GM18861 (cell line): ENCODE measurements at regions not wholly inside any gene's neighbourhood (a gene's known extent, or its start where the extent isn't known, plus 50 kb on each side); places are given as distances from the start of the nearest gene placed in this dataset.
"Not testable (repeated sequence)": the region's sequence is repeated elsewhere in the genome, so short reads cannot be mapped to it uniquely, and the experiment has no call there.

Source experiments
- ATAC-seq: cut with Tn5 transposase; IDR thresholded peaks from one replicate; pipeline ENCODE4 v1.9.1; 2021; ENCODE audit not compliant: unreplicated experiment

DNA sequence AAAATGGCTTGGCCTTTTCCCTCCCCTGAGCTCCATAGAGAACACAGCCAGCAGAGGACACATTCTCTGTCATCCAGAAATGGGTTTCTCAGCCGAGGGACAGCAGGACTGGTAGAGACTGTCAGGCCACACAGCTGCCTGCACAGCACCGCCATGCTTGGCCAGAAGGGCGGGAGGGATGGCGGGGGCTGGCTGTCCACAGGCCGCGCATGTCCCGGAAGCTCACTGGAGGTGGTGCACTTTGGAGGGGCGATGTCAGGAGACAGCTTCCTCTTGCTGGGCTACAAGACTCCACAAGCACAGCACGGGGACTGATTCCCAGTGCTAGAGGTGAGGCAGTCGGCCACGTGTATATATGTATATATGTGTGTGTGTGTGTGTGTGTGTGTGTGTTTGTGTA is 125.3 kb downstream of the GOLGA6L4 start:
- not testable (repeated sequence) for ATAC-seq

- not testable (repeated sequence) for ATAC-seq
Observed at GRCh38 chr15:84384421-84384820, 148.8 kb downstream of the GOLGA6L4 start.

DNA sequence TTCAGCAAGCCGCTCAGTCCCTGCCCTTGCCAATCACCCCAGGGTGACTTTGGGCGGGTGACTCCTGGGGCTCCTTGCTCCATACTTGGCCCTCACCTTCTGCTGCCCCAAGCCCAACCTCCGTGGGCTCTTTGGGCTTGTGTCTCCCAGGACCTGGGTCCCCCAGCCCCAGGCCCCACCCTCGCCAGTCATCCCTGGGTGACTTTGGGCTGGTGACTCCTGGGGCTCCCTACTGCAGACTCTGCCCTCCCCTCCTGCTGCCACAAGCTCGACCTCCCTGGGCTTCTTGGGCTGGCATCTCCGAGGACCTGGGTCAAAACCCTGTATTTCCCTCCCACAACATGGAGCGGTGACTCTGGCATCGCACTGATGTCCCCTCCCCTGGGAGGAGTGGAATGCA is 151.5 kb downstream of the GOLGA6L4 start:
- ATAC-seq, result no peak

- ATAC-seq, result not testable (repeated sequence)
Observed at GRCh38 chr15:84388201-84388600, 152.6 kb downstream of the GOLGA6L4 start.

- ATAC-seq, result not testable (repeated sequence)
Observed at GRCh38 chr15:84388638-84389037, 153.1 kb downstream of the GOLGA6L4 start.

- ATAC-seq, result not testable (repeated sequence)
Observed at GRCh38 chr15:84390324-84390723, 154.8 kb downstream of the GOLGA6L4 start.

DNA sequence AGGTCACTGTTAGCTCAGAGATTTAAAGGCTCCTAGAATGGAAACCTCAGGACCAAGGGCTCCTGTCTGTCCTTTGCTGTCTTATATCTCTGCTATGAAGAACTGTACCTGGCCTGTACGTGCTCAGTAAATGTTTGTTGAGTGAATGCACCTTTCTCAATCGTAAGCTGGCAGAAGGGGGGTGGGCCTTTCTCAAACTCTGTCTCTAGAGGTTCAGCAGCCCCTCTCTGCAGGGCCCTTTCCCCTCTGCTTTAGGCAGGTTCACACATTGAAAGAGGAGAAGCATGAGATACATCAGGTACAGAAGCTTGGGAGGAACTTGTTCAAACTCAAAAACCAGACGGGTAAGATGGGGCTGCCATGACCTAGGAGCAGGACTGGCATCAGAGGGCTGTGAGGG is 155.6 kb downstream of the GOLGA6L4 start:
- no peak for ATAC-seq

- ATAC-seq, result not testable (repeated sequence)
Observed at GRCh38 chr15:84392020-84392419, 156.4 kb downstream of the GOLGA6L4 start.

DNA sequence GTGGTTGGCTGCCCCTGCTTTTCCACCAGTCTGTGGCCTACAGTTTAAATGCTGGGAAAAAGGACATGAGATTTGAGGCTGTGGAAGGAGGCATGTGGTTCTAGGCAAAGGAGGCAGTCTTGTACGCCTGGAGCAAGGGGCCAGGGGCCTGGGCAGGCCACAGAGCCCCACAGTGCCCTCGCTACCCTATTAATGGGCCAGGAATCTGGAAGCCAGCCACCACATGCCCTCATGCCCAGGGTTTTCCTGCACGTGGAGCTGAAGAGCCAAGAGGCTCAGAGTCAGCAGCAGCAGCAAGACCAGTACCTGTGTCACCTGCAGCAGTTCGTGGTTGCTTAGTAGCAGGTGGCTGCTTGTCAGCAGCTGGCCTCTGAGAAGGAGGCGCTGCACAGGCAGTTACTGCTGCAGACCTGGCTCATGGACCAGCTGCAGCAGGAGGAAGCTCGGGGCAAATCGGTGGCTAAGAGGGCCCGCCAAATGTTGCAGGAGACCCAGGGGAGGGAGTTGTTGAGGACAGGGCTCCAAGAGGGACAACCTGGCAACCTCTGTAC is 157.9 kb downstream of the GOLGA6L4 start:
- not testable (repeated sequence) for ATAC-seq

GRCh38 chr15:84393966-84394365 is 158.4 kb downstream of the GOLGA6L4 start:
- not testable (repeated sequence) for ATAC-seq

- ATAC-seq, result not testable (repeated sequence)
Observed at GRCh38 chr15:84395384-84395783, 159.8 kb downstream of the GOLGA6L4 start.

DNA sequence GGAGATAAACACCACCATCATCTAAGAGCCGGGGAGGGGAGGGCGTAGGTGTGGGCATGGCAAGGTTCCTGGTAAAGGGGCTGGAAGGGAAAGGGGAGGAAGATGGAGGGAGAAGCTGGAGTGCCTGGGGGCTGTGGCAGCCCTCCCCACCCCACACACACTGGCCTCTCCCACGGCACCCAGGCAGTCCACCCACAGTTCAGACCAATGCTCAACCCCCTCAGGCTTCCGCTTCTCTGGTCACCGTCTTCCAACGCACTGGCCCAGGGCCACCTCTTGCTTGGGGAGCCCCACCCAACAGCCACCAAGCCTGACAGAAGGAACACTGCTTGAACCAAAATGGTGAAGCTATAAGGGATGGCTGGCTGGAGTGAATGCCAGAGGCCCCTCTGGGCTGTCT is 160.3 kb downstream of the GOLGA6L4 start:
- ATAC-seq, result not testable (repeated sequence)

DNA sequence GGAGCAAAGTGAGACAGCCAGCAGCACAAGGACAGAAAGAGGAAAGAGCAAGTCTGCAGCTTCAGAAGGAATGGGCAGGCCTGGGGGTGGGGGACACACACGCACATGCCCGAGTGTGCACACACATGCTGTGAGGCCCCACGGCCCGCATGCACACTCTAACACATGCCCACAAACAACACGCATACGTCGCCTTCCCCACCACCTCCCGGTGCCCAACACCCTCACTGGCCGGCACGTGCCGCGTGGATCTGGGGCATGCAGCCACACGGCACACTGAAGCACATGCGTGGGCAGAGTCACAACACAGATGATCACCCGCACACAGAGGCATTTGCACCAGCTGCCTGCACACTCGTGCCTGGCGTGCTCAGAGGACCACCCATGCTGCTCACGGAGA is 161.5 kb downstream of the GOLGA6L4 start:
- not testable (repeated sequence) for ATAC-seq

GRCh38 chr15:84398087-84398486 is 162.5 kb downstream of the GOLGA6L4 start:
- not testable (repeated sequence) for ATAC-seq

DNA sequence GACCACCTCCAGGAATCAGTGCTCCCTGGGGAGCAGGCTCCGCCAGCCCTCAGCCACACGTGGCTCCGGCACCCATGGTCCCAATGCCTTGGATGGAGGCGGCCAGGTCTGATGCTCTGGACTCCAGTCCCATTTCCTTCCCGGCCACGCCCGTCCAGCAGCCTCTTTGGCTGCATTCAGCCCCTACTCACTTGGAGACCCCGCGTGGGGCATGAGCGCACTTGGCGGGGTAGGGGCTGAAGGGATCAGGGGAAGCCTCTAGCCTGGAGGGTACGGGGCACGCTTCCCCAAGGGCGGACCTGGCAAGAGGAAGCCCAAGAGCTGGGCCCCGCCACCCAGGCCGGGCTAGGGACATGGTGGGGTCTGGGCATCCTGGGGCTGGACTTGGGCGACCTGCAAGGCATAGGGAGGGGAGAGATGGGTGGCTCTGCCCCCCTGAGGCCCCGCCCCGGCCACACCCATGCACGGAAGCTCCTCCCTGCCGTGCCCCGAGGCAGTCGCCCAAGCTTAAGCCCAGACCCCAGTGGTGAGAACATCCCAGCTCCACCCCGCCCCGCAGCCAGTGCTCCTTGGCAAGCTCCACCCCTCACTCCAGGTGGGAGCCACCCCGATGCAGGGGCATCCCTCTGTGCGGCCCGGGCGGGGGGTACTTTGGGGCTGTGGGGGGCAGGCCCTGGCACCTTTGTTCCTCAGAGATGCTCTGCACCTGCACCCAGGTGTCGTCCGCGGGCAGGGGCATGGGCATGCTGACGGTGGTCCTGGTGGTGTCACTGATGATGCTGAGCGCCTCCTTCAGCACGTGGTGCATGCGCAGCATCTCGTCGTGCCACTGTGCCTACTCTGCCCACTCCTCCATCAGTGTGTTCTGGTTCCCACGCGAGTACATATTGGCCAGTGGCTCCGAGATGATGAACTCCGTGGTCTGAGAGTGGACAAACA is 163.5 kb downstream of the GOLGA6L4 start:
- no peak for ATAC-seq

- ATAC-seq, result no peak
Observed at GRCh38 chr15:84400017-84400740, 164.6 kb downstream of the GOLGA6L4 start.

- no peak for ATAC-seq
Observed at GRCh38 chr15:84400820-84401219, 165.2 kb downstream of the GOLGA6L4 start.

DNA sequence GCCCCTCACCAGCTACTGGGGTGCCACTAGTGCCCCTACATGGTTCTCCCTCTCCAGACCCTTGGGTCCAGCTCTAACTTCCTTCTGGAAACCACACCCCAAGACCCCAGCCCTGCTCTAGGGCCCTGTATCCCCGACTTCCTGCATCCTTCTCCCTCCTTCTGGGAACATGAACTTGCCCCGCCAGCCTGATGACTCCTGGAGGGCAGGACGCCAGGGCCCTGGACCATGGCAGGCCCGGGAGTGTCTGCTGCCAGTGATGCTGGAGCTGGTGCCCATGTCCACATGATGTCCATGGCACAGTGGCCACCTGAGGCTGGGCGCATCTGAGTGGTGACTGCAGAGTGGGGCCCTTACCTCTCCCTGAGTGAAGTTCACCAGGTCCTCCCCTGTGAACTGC is 165.9 kb downstream of the GOLGA6L4 start:
- not testable (repeated sequence) for ATAC-seq

GRCh38 chr15:84401891-84402840 is 166.6 kb downstream of the GOLGA6L4 start:
- ATAC-seq, result not testable (repeated sequence)

DNA sequence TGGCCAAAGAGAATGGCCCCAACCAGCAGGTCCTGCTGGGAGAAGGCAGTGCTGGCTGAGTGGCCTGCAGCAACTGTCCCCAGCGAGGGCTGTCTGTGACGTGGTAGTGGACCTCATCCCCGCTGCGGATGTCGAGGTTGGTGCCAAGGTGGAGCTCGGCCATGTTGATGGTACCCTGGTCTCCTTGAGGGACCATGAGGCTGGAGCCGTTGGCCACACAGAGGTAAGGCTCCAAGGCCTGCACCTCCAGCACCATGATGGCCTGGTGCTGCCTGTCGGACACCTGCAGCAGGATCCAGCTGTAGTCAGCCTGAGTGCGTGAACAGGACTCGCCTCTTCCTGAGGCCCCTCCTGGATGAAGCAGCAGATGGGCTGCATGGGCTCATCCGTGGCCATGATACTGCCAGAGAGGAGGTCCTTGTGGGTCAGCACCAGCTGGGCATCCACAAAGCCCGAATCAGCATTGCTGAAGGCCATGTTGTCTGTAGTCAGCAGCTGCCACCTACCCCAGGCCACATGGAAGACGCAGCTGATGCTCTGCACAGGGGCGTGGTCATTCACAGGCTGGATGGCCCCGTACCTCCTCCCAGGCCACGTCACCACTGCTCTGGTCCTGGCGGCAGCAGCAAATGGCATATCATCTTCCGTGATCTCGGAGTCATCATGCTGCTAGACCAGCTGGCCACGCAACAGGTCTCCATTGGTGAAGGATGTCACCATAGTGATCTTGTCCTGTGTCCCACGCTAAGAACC is 167.5 kb downstream of the GOLGA6L4 start:
- ATAC-seq, result no peak
